Esophagus muscularis mucosa (tissue), 4 donors: ENCODE measurements at regions not wholly inside any gene's neighbourhood (a gene's known extent, or its start where the extent isn't known, plus 50 kb on each side); places are given as distances from the start of the nearest gene placed in this dataset.

Source experiments
- DNase-seq: peaks from one replicate; pipeline ENCODE4 v3.0.0-alpha.2; 2017; ENCODE audit errors: extremely low spot score
- H3K27ac ChIP-seq, 4 donors: fragments of 200-600 bp; sonication (generic); replicated peaks in 1 of 4; 1 replicate in 3 of 4; 2 replicates in 1 of 4; pipeline ENCODE4 v1.5.1; 2016 to 2019; ENCODE audit warnings: mild to moderate bottlenecking in 1 of 4
- H3K27me3 ChIP-seq, 4 donors: fragments of 200-600 bp; sonication (generic); one replicate each; pipeline versions ENCODE4 v1.5.1 to v1.6.0; 2016 to 2019
- H3K36me3 ChIP-seq, 4 donors: fragments of 200-600 bp; sonication (generic); one replicate each; pipeline ENCODE4 v1.5.1; 2016 to 2019
- H3K4me1 ChIP-seq, 4 donors: fragments of 200-600 bp; sonication (generic); one replicate each; pipeline ENCODE4 v1.5.1; 2016 to 2019
- H3K4me3 ChIP-seq, 4 donors: fragments of 200-600 bp; sonication (generic); 1 replicate in 2 of 4; 2 replicates in 2 of 4; pipeline ENCODE4 v1.5.1; 2016 to 2019; ENCODE audit warnings: mild to moderate bottlenecking in 4 of 4, moderate library complexity in 1 of 4
- H3K9me3 ChIP-seq, 4 donors: fragments of 200-600 bp; sonication (generic); 1 replicate in 3 of 4; 2 replicates in 1 of 4; pipeline ENCODE4 v1.5.1; 2016 to 2019
- EP300 ChIP-seq: sonication (generic); formaldehyde crosslinking; IDR thresholded peaks from one replicate; pipeline ENCODE4 v1.6.1; 2017; ENCODE audit warnings: antibody characterized with exemption
- POLR2A ChIP-seq: fragments of 450-650 bp; IDR thresholded peaks from one replicate; pipeline ENCODE4 v1.6.1; 2017; ENCODE audit warnings: antibody characterized with exemption, moderate library complexity, mild to moderate bottlenecking, low read depth
- POLR2AphosphoS5 ChIP-seq, 2 donors: sonication (generic); formaldehyde crosslinking; IDR thresholded peaks; one replicate each; pipeline ENCODE4 v1.6.1; 2017; ENCODE audit warnings: antibody characterized with exemption in 2 of 2
- WGBS: methylation state at CpG from one replicate; pipeline ENCODE4 v1.1.5; 2018; 5-methylcytosine and 5-hydroxymethylcytosine counted together
- intact Hi-C: fragments of 100-400 bp; cut with DNase I; formaldehyde crosslinking; loops from one replicate; pipeline ENCODE4 v1.15.1; 2023
- TF ChIP-seq, protein P1 (sequence below), 3 experiments: fragments of 200-600 bp in 2 of 3; fragments of 450-650 bp in 1 of 3; sonication (generic) in 2 of 3; IDR thresholded peaks; one replicate each; pipeline ENCODE4 v1.5.1; 2017 to 2019; ENCODE audit warnings: antibody characterized with exemption in 3 of 3, mild to moderate bottlenecking in 2 of 3, moderate library complexity in 1 of 3

DNA sequence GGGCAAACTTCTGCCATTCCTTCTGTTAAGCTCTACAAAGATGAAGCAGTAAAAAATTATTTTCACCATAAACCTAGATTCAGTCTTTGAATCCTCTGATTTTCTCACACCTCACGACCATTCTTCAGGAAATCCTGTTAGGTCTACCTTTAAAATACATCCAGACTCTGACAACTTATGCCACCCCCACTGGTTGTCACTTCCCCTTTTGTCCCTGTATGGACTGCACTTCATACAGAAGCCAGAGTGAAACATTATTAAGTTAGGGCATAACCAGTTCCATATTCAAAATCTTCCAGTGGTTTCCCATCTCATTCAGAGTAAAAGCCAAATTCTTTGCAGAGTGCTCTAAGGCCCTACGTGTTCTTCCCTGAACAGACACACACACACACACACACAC lies 499.8 kb downstream of the RASEF start:
- Histone ChIP-seq H3K9me3 (no peaks in the 10 kb centered on the region), H3K27me3 (no peaks in the 10 kb centered on the region), H3K36me3 (no peaks in the 10 kb centered on the region), H3K4me1 (peaks cover 0 to 10% (median 8%) of the 10 kb centered on the region in 4 donors), H3K4me3 (no peak overlapping the region), H3K27ac (no peak overlapping the region)
- 86% methylated on average over 2 of the region's 2 CpGs for WGBS
- intact Hi-C loops: no loop called here
- no peak for DNase-seq
- TF ChIP-seq, protein P1, sequence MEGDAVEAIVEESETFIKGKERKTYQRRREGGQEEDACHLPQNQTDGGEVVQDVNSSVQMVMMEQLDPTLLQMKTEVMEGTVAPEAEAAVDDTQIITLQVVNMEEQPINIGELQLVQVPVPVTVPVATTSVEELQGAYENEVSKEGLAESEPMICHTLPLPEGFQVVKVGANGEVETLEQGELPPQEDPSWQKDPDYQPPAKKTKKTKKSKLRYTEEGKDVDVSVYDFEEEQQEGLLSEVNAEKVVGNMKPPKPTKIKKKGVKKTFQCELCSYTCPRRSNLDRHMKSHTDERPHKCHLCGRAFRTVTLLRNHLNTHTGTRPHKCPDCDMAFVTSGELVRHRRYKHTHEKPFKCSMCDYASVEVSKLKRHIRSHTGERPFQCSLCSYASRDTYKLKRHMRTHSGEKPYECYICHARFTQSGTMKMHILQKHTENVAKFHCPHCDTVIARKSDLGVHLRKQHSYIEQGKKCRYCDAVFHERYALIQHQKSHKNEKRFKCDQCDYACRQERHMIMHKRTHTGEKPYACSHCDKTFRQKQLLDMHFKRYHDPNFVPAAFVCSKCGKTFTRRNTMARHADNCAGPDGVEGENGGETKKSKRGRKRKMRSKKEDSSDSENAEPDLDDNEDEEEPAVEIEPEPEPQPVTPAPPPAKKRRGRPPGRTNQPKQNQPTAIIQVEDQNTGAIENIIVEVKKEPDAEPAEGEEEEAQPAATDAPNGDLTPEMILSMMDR (IDR thresholded peaks at IDR 0.05): no peak
- TF ChIP-seq POLR2A: no peak
- no peak for TF ChIP-seq POLR2AphosphoS5 (IDR thresholded peaks at IDR 0.05)
- TF ChIP-seq EP300: no peak

DNA sequence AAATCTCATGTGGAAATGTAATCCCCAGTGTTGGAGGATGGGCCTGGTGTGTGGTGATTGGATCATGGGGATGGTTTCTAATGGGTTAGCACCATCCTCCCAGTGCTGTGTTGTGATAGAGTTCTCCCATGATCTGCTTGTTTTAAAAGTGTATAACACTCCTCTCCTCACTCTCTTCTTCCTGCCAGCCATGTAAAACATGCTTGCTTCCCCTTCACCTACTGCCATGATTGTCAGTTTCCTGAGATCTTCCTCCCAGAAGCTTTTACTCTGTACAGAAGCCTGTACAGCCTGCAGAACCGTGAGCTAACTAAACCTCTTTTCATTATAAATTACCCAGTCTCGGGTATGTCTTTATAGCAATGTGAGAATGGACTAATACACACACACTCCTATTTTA lies 499.1 kb downstream of the RASEF start:
- no peak for DNase-seq
- TF ChIP-seq, protein P1 (IDR thresholded peaks at IDR 0.05): no peak
- TF ChIP-seq POLR2A (no peak), POLR2AphosphoS5 (IDR thresholded peaks at IDR 0.05) (no peak), EP300 (no peak)
- H3K4me1 ChIP-seq: peaks cover 0 to 10% (median 8%) of the 10 kb centered on the region in 4 donors
- no peaks in the 10 kb centered on the region for H3K36me3 ChIP-seq
- intact Hi-C loops: no loop called here
- no peak overlapping the region for H3K27ac ChIP-seq
- H3K27me3 ChIP-seq: no peaks in the 10 kb centered on the region
- no peaks in the 10 kb centered on the region for H3K9me3 ChIP-seq
- no peak overlapping the region for H3K4me3 ChIP-seq
- 96% methylated on average over 2 of the region's 2 CpGs for WGBS

DNA sequence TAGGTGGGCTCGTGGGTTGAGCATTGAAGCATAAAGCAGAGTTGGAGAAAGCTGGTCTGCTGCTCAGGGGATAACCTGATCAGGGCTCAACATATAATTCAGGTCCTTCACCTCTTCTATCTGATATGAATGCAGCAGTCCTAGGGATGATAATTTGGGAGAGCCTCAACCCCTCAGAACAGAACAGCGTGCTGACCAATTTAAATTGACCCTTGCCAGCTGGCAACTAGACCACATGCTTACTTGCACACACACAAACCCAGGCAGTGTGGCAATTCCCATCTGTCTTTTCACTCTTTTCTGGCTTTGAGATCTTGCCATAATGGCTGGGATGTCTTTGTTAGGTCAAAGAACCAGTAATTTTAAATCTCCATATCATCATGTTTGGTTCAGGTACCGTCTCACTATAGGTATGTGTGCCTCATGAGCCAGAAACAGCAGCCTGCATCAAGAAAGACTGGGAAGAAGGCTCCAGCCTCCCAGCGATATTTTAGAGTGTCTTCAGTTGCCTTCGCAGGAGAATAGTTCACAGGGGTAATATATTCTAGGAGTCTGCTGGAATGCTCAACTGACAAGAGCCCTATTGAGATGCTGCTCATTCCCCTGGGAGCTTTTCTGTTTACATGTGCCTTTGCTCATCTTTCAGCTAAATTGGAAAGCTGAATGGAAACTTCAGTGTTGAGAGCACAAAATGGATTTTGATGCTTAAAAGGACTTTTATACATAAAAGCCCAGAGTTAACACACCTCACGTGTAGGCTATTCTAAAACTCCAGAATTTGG lies 497.6 kb downstream of the RASEF start:
- TF ChIP-seq EP300 (no peak), POLR2AphosphoS5 (IDR thresholded peaks at IDR 0.05) (no peak), POLR2A (no peak)
- TF ChIP-seq, protein P1 (IDR thresholded peaks at IDR 0.05): no peak
- Histone ChIP-seq H3K27ac (no peak overlapping the region), H3K9me3 (no peaks in the 10 kb centered on the region), H3K4me3 (no peak overlapping the region), H3K4me1 (peaks cover 0 to 10% (median 8%) of the 10 kb centered on the region in 4 donors), H3K36me3 (no peaks in the 10 kb centered on the region), H3K27me3 (no peaks in the 10 kb centered on the region)
- no peak for DNase-seq
- 49% methylated on average over 5 of the region's 6 CpGs for WGBS
- intact Hi-C loops: no loop called here

DNA sequence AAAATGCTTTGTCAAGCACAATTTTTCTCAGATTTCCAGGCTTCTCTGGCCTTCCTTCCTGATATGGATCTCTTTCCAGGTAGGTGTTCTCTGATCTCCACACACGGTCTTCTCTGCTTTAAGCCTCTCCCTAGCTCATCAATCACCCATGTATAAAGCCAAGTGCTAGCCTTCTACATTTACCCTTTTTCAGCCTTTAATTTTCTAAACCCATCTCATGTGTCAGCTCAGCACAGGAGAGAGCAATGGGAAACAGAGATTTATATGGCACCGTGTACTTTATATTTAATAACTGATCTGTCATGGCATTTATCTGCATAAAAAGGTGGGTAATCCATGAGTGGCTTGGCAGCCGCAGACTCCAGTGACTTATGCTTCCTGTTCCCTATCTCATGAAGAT lies 495.0 kb downstream of the RASEF start:
- DNase-seq: no peak
- no peak overlapping the region for H3K27ac ChIP-seq
- intact Hi-C loops: no loop called here
- H3K36me3 ChIP-seq: no peaks in the 10 kb centered on the region
- WGBS: 91% methylated on average over 3 of the region's 3 CpGs
- no peaks in the 10 kb centered on the region for H3K9me3 ChIP-seq
- peaks cover 0 to 10% (median 8%) of the 10 kb centered on the region in 4 donors for H3K4me1 ChIP-seq
- H3K27me3 ChIP-seq: no peaks in the 10 kb centered on the region
- no peak for TF ChIP-seq POLR2A
- TF ChIP-seq, protein P1 (IDR thresholded peaks at IDR 0.05): no peak
- TF ChIP-seq POLR2AphosphoS5 (IDR thresholded peaks at IDR 0.05): no peak
- TF ChIP-seq EP300: no peak
- no peak overlapping the region for H3K4me3 ChIP-seq
